ENCODE measurements at regions not wholly inside any gene's neighbourhood (a gene's known extent, or its start where the extent isn't known, plus 50 kb on each side); places are given as distances from the start of the nearest gene placed in this dataset.
A peak's percentile ranks its signal among the peaks of the same experiment; 100 is the strongest.

DNA sequence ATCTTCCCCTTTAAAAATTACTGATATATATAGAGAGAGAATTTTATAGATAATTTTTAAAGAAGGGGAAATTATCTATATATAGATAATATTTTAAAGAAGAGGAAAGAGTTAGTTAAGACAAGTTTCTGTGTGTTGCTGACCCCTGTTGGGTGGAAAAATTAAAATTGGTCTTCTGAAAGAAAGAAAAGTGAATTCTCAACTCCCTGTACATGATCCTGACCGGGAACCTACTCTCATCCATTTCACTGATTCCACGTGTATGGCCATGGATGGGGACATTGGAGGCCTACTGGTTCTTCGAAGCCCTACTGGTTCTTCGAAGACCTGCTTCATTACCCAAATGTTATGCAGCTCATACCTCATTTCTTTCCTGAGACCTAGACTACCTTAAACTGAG is 53.0 kb upstream of the TCF21 start:
- Histone ChIP-seq H3K9ac (no peak overlapping the region), H3K79me2 (no peaks in the 10 kb centered on the region), H2AFZ (no peak overlapping the region), H3K9me3 (ENCODE audit: control insufficient read depth, low read length) (no peaks in the 10 kb centered on the region), H3K27me3 (ENCODE audit: control insufficient read depth, insufficient read depth, low read length) (no peaks in the 10 kb centered on the region), H3K27ac (no peak overlapping the region), H3K36me3 (ENCODE audit: control insufficient read depth, insufficient read depth, low read length) (no peaks in the 10 kb centered on the region), H3K4me3 (ENCODE audit: low read depth, low read length) (no peak overlapping the region), H3K4me2 (ENCODE audit: low read length) (no peak overlapping the region), H3K4me1 (no peaks in the 10 kb centered on the region)
- TF ChIP-seq, protein P1, sequence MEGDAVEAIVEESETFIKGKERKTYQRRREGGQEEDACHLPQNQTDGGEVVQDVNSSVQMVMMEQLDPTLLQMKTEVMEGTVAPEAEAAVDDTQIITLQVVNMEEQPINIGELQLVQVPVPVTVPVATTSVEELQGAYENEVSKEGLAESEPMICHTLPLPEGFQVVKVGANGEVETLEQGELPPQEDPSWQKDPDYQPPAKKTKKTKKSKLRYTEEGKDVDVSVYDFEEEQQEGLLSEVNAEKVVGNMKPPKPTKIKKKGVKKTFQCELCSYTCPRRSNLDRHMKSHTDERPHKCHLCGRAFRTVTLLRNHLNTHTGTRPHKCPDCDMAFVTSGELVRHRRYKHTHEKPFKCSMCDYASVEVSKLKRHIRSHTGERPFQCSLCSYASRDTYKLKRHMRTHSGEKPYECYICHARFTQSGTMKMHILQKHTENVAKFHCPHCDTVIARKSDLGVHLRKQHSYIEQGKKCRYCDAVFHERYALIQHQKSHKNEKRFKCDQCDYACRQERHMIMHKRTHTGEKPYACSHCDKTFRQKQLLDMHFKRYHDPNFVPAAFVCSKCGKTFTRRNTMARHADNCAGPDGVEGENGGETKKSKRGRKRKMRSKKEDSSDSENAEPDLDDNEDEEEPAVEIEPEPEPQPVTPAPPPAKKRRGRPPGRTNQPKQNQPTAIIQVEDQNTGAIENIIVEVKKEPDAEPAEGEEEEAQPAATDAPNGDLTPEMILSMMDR (IDR thresholded peaks at IDR 0.05), result no peak

DNA sequence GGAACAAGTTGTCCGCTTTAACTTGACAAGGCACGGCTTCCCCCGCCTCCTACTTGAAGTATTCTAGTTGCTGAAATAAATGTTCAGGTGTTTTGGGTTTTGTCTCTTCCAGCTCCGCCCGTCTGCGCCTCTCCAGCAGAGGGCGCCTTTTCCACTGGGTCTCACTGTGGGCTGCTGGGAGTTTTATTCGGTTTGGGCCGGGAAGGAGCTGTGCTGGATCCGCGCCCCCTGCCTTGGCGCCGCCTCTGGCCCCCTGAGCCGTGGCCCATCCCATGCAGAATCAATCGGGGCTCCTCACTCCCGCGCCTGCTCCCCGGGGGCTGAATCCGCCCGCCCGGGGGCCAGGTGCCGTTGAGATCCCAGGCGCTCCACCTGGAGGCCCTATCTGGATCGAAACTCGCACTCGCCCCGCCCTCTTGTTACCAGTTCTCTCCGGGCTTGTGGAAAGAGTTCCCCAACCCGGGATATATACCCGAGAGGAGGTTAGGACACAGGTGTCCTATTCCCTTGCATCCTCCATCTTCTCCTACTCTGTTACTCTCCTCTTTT is 51.0 kb upstream of the TCF21 start:
- no peaks in the 10 kb centered on the region for H3K9me3 ChIP-seq (ENCODE audit: control insufficient read depth, low read length)
- peak overlapping the region; percentile 88 for H3K4me2 ChIP-seq (ENCODE audit: low read length)
- H3K36me3 ChIP-seq (ENCODE audit: control insufficient read depth, insufficient read depth, low read length), result no peaks in the 10 kb centered on the region
- no peaks in the 10 kb centered on the region for H3K79me2 ChIP-seq
- peak overlapping the region; percentile 75 for H3K4me3 ChIP-seq (ENCODE audit: low read depth, low read length)
- no peaks in the 10 kb centered on the region for H3K4me1 ChIP-seq
- peak overlapping the region; percentile 88 for H2AFZ ChIP-seq
- no peaks in the 10 kb centered on the region for H3K27me3 ChIP-seq (ENCODE audit: control insufficient read depth, insufficient read depth, low read length)
- TF ChIP-seq, protein P1 (IDR thresholded peaks at IDR 0.05), result peak; percentile 71
- H3K27ac ChIP-seq, result no peak overlapping the region
- H3K9ac ChIP-seq, result no peak overlapping the region
